Heart left ventricle (tissue), 13 donors: ENCODE measurements at regions not wholly inside any gene's neighbourhood (a gene's known extent, or its start where the extent isn't known, plus 50 kb on each side); places are given as distances from the start of the nearest gene placed in this dataset.

ENCODE experiments used
- CTCF ChIP-seq, 12 donors: fragments of 200-600 bp; sonication (generic) in 4 of 12; IDR thresholded peaks; one replicate each; pipeline versions ENCODE4 v1.5.0 to v1.8.0; 2018 to 2022; ENCODE audit warnings: antibody characterized with exemption in 12 of 12, mild to moderate bottlenecking in 5 of 12
- POLR2A ChIP-seq, 2 donors: fragments of 450-650 bp; IDR thresholded peaks; one replicate each; pipeline ENCODE4 v1.6.1; 2017; ENCODE audit warnings: antibody characterized with exemption in 2 of 2, mild to moderate bottlenecking in 2 of 2, moderate library complexity in 2 of 2
- donor health status: ischemic (EF 13 %, LVEDD 7.1; RV severe dilation, severe dysfunction).
- donor health status: DM: no; HTN: yes; CAD: no.
- donor health status: DM: no; HTN: no; CAD: no.
- donor health status: ischemic (EF 25% LVEDD 6.9; RV normal size, moderate dysfunction).
- donor health status: ischemic (EF 25% LVEDD 5.7; RV mildly dilated, moderate dysfunction).
- donor health status: ischemic (EF 35%, LVEDD 5.7; RV mildly dilated, moderate dysfunction).
- donor health status: nonischemic (EF 11% LVEDD 7.7; RV severe dilation, severe dysfunction).
- donor health status: DM: yes; HTN: yes; CAD: no.
- donor health status: PGD.
- donor health status: ischemic (EF 29% LVEDD 5.4; RV normal size, mild dysfunction).
- donor health status: nonischemic (EF 23%, LVEDD 6.1; RV moderate dilation, normal function).

- no peak for TF ChIP-seq CTCF (IDR thresholded peaks at IDR 0.05)
- no peak for TF ChIP-seq POLR2A (IDR thresholded peaks at IDR 0.05)
Measured at GRCh38 chr9:36730414-36730813, 157.7 kb downstream of the MELK start.
